ENCODE measurements at regions not wholly inside any gene's neighbourhood (a gene's known extent, or its start where the extent isn't known, plus 50 kb on each side); places are given as distances from the start of the nearest gene placed in this dataset.

- 0 out of 7 replicates have a peak, but pooled peaks cover 0 to 3% (median 0%) of the 10 kb centered on the region in 4 experiments for H3K27me3 ChIP-seq (replicated peaks in 1 of 4; ENCODE audit: control insufficient read depth in 3 of 4, extremely low read depth in 1 of 4, insufficient read depth in 3 of 4, low read length in 3 of 4)
- CTCF ChIA-PET (ENCODE audit: partially characterized antibody), result interaction anchor here (0.6 to 5.0 kb wide), 8 partner anchors 10 to 447 kb away, joined by 3 to 53 read pairs (median 8); no protein-coding TSS in a partner anchor
- H3K4me1 ChIP-seq (replicated peaks in 1 of 4; ENCODE audit: control insufficient read depth in 3 of 4, insufficient read depth in 4 of 4, low read length in 3 of 4), result peaks cover 0 to 2% (median 0%) of the 10 kb centered on the region in 4 experiments; a peak in 1 of 7 replicates
- H3K56ac ChIP-seq (replicated peaks; ENCODE audit: insufficient read length, low read depth, low read length), result no peak overlapping the region
- no peak overlapping the region for H3K4ac ChIP-seq (replicated peaks; ENCODE audit: insufficient read length, low read depth, low read length)
- no peaks in the 10 kb centered on the region for H3K23me2 ChIP-seq (ENCODE audit: low read depth, low read length)
- no peak overlapping the region for H2AK5ac ChIP-seq (ENCODE audit: low read depth, low read length)
- no peak overlapping the region for H4K5ac ChIP-seq (ENCODE audit: insufficient read length, low read depth, low read length)
- no peak overlapping the region for H3K4me2 ChIP-seq (ENCODE audit: insufficient read depth in 1 of 2, low read depth in 2 of 2, low read length in 2 of 2)
- H4K8ac ChIP-seq (ENCODE audit: extremely low read depth, insufficient read depth, low read length), result no peak overlapping the region; the same call in 1 of the 2 replicates
- H4K91ac ChIP-seq (replicated peaks; ENCODE audit: insufficient read length, low read length), result no peak overlapping the region
- no peak overlapping the region for H3K9ac ChIP-seq (replicated peaks in 1 of 4; ENCODE audit: extremely low read depth in 1 of 4, low read depth in 3 of 4, low read length in 3 of 4)
- no peaks in the 10 kb centered on the region for H3K9me3 ChIP-seq (ENCODE audit: insufficient read depth in 2 of 2, low read depth in 1 of 2, low read length in 1 of 2)
- H2BK5ac ChIP-seq (ENCODE audit: low read depth, low read length), result no peak overlapping the region
- H3K4me3 ChIP-seq (ENCODE audit: extremely low read depth in 1 of 4, insufficient read depth in 2 of 4, low read depth in 3 of 4, low read length in 4 of 4), result no peak overlapping the region
- no peak overlapping the region for H3K27ac ChIP-seq (ENCODE audit: low read depth, low read length)
- no peak overlapping the region for H2BK20ac ChIP-seq (ENCODE audit: low read length)
- no peak overlapping the region for H3K23ac ChIP-seq (ENCODE audit: insufficient read length)
- H2AFZ ChIP-seq (ENCODE audit: low read length), result no peak overlapping the region
- POLR2A ChIA-PET (ENCODE audit: partially characterized antibody), result no interaction called here
- no peak overlapping the region for H3K18ac ChIP-seq (ENCODE audit: extremely low read depth, low read length)
- no peaks in the 10 kb centered on the region for H4K20me1 ChIP-seq (replicated peaks in 1 of 2; ENCODE audit: control insufficient read depth in 1 of 2, insufficient read depth in 2 of 2, low read length in 2 of 2)
- no peak for FAIRE-seq
- no peaks in the 10 kb centered on the region for H3K79me2 ChIP-seq (ENCODE audit: control insufficient read depth in 1 of 2, insufficient read depth in 2 of 2, low read length in 2 of 2)
- no peak overlapping the region for H3K14ac ChIP-seq (ENCODE audit: insufficient read length)
- 93% methylated on average over 7 of the region's 7 CpGs; no CpG with 5 or more reads in 1 of the 2 experiments for WGBS, 2 experiments (ENCODE audit: extremely low coverage in 1 of 2, insufficient coverage in 1 of 2, insufficient read length in 1 of 2, insufficient replicate concordance in 2 of 2, low coverage in 1 of 2, low lambda C conversion rate in 2 of 2, missing lambda C conversion rate in 1 of 2)
- H3K36me3 ChIP-seq (ENCODE audit: control insufficient read depth in 2 of 4, insufficient read depth in 4 of 4, low read length in 3 of 4), result no peaks in the 10 kb centered on the region
- no peak overlapping the region for H2BK12ac ChIP-seq (ENCODE audit: low read depth, low read length)
- H2BK15ac ChIP-seq (ENCODE audit: low read length), result no peak overlapping the region
- no peak for DNase-seq (ENCODE audit: low read depth in 1 of 2, low spot score in 2 of 2)
- no peaks in the 10 kb centered on the region for H3K79me1 ChIP-seq (ENCODE audit: low read depth, low read length)
- H2BK120ac ChIP-seq (replicated peaks; ENCODE audit: low read depth, low read length), result no peak overlapping the region
- TF ChIP-seq SP1 (IDR thresholded peaks at IDR 0.05; ENCODE audit: low read depth, low read length) (no peak), SAP30 (IDR thresholded peaks at IDR 0.05; ENCODE audit: insufficient read depth, insufficient replicate concordance, low read length) (no peak), SIN3A (conservative IDR thresholded peaks at IDR 0.05 in 1 of 2, IDR thresholded peaks at IDR 0.05 in 1 of 2; ENCODE audit: low read depth in 1 of 2, low read length in 2 of 2) (no peak), HDAC6 (IDR thresholded peaks at IDR 0.05; ENCODE audit: low read depth, low read length) (no peak), YY1 (IDR thresholded peaks at IDR 0.05; ENCODE audit: low read depth, low read length) (no peak), E2F6 (IDR thresholded peaks at IDR 0.05) (no peak), CBX8 (IDR thresholded peaks at IDR 0.05; ENCODE audit: borderline replicate concordance, low read depth, low read length) (no peak), EP300 (IDR thresholded peaks at IDR 0.05; ENCODE audit: borderline replicate concordance in 1 of 2, low read depth in 2 of 2, low read length in 2 of 2) (no peak), SIX5 (IDR thresholded peaks at IDR 0.05; ENCODE audit: low read depth, low read length) (no peak), GABPA (IDR thresholded peaks at IDR 0.05; ENCODE audit: borderline replicate concordance, insufficient read depth, low read length) (no peak), NANOG (IDR thresholded peaks at IDR 0.05; ENCODE audit: insufficient read depth, low read depth, low read length, poor library complexity, severe bottlenecking) (no peak), BRCA1 (IDR thresholded peaks at IDR 0.05; ENCODE audit: low read depth, low read length) (no peak), KDM4A (IDR thresholded peaks at IDR 0.05; ENCODE audit: low read depth, low read length, severe bottlenecking) (no peak)
These were observed 173.4 kb downstream of the KATNAL1 start for GRCh38 chr13:30133996-30134395.
